22Rv1 (cell line): ENCODE measurements at regions not wholly inside any gene's neighbourhood (a gene's known extent, or its start where the extent isn't known, plus 50 kb on each side); places are given as distances from the start of the nearest gene placed in this dataset.

Experiments
- ZFX ChIP-seq: fragments of 450-650 bp; IDR thresholded peaks from 2 replicates; pipeline ENCODE4 v1.6.1; 2017; ENCODE audit warnings: antibody characterized with exemption, borderline replicate concordance
- TF ChIP-seq, protein P1 (sequence below): fragments of 450-650 bp; IDR thresholded peaks from 2 replicates; pipeline ENCODE4 v1.5.1; 2017; ENCODE audit warnings: mild to moderate bottlenecking

GRCh38 chr6:11926594-11927407 lies 85.3 kb upstream of the HIVEP1 start:
- TF ChIP-seq, protein P1, sequence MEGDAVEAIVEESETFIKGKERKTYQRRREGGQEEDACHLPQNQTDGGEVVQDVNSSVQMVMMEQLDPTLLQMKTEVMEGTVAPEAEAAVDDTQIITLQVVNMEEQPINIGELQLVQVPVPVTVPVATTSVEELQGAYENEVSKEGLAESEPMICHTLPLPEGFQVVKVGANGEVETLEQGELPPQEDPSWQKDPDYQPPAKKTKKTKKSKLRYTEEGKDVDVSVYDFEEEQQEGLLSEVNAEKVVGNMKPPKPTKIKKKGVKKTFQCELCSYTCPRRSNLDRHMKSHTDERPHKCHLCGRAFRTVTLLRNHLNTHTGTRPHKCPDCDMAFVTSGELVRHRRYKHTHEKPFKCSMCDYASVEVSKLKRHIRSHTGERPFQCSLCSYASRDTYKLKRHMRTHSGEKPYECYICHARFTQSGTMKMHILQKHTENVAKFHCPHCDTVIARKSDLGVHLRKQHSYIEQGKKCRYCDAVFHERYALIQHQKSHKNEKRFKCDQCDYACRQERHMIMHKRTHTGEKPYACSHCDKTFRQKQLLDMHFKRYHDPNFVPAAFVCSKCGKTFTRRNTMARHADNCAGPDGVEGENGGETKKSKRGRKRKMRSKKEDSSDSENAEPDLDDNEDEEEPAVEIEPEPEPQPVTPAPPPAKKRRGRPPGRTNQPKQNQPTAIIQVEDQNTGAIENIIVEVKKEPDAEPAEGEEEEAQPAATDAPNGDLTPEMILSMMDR: no peak
- no peak for TF ChIP-seq ZFX
